Nephron (organoid): ENCODE measurements at regions not wholly inside any gene's neighbourhood (a gene's known extent, or its start where the extent isn't known, plus 50 kb on each side); places are given as distances from the start of the nearest gene placed in this dataset.

Experiments
- H3K27ac Mint-ChIP-seq, 3 experiments: 2 replicates each; pipeline ENCODE4 v1.8.0; 2020; ENCODE audit warnings: mixed read lengths in 3 of 3, mild to moderate bottlenecking in 2 of 3, moderate library complexity in 1 of 3
- H3K27me3 Mint-ChIP-seq: 2 replicates; pipeline ENCODE4 v1.8.0; 2021; ENCODE audit warnings: low read depth, mild to moderate bottlenecking, moderate library complexity, mixed read lengths
- H3K36me3 Mint-ChIP-seq: 2 replicates; pipeline ENCODE4 v1.8.0; 2020; ENCODE audit warnings: low read depth, mixed read lengths
- H3K4me1 Mint-ChIP-seq: 2 replicates; pipeline ENCODE4 v1.8.0; 2020; ENCODE audit warnings: mixed read lengths
- H3K4me3 Mint-ChIP-seq, 3 experiments: 2 replicates each; pipeline ENCODE4 v1.8.0; 2020; ENCODE audit warnings: mild to moderate bottlenecking in 3 of 3, mixed read lengths in 3 of 3, moderate library complexity in 2 of 3
- H3K9me3 Mint-ChIP-seq: 2 replicates; pipeline ENCODE4 v1.8.0; 2020; ENCODE audit warnings: mixed read lengths
- TF ChIP-seq, protein P1 (sequence below), 3 experiments: fragments of 200-600 bp; sonication (generic); IDR thresholded peaks; one replicate each; pipeline ENCODE4 v1.5.0; 2021; ENCODE audit warnings: antibody characterized with exemption in 3 of 3; ENCODE audit not compliant: unreplicated experiment in 3 of 3

- Mint-ChIP-seq H3K36me3 (no peaks in the 10 kb centered on the region), H3K9me3 (no peaks in the 10 kb centered on the region), H3K4me1 (peaks cover 26% of the 10 kb centered on the region), H3K27ac (no peak overlapping the region), H3K4me3 (no peak overlapping the region), H3K27me3 (no peaks in the 10 kb centered on the region)
- TF ChIP-seq, protein P1, sequence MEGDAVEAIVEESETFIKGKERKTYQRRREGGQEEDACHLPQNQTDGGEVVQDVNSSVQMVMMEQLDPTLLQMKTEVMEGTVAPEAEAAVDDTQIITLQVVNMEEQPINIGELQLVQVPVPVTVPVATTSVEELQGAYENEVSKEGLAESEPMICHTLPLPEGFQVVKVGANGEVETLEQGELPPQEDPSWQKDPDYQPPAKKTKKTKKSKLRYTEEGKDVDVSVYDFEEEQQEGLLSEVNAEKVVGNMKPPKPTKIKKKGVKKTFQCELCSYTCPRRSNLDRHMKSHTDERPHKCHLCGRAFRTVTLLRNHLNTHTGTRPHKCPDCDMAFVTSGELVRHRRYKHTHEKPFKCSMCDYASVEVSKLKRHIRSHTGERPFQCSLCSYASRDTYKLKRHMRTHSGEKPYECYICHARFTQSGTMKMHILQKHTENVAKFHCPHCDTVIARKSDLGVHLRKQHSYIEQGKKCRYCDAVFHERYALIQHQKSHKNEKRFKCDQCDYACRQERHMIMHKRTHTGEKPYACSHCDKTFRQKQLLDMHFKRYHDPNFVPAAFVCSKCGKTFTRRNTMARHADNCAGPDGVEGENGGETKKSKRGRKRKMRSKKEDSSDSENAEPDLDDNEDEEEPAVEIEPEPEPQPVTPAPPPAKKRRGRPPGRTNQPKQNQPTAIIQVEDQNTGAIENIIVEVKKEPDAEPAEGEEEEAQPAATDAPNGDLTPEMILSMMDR (IDR thresholded peaks at IDR 0.05; ENCODE audit: unreplicated experiment in 3 of 3), result peak; percentile 36 to 62 (median 46)
These were observed 411.5 kb upstream of the ZMIZ1 start for GRCh38 chr10:78657163-78657861.

- Mint-ChIP-seq H3K27ac (no peak overlapping the region), H3K4me1 (peaks cover 26% of the 10 kb centered on the region), H3K9me3 (peaks cover under 1% of the 10 kb centered on the region), H3K27me3 (no peaks in the 10 kb centered on the region), H3K4me3 (no peak overlapping the region), H3K36me3 (no peaks in the 10 kb centered on the region)
- TF ChIP-seq, protein P1 (IDR thresholded peaks at IDR 0.05; ENCODE audit: unreplicated experiment in 3 of 3), result no peak
These were observed 411.0 kb upstream of the ZMIZ1 start for GRCh38 chr10:78657862-78658165.

- no peaks in the 10 kb centered on the region for H3K27me3 Mint-ChIP-seq
- peaks cover 4% of the 10 kb centered on the region for H3K9me3 Mint-ChIP-seq
- peak overlapping the region in 1 of 3 experiments; percentile 4 for H3K27ac Mint-ChIP-seq
- H3K4me1 Mint-ChIP-seq, result peaks cover 25% of the 10 kb centered on the region
- H3K4me3 Mint-ChIP-seq, result no peak overlapping the region
- TF ChIP-seq, protein P1 (IDR thresholded peaks at IDR 0.05; ENCODE audit: unreplicated experiment in 3 of 3), result no peak
- H3K36me3 Mint-ChIP-seq, result no peaks in the 10 kb centered on the region
These were observed 409.8 kb upstream of the ZMIZ1 start for GRCh38 chr10:78658645-78659597.

DNA sequence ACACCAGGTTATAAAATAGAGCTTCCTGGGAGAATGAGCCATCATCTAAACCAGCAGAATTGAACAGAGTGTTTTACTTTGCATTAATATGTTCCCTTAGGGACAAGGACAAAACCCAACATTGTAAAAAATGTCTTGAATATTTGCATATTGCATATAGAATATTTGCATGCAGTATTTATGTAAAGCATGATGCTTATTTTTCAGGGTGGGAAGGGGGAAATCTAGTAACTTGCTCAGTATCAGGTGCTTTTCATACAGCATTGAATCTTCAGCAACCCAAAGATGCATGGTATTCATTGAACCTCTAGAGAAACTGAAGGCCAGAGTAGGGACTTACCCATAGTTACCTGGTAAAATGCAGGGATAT lies 409.2 kb upstream of the ZMIZ1 start:
- Mint-ChIP-seq H3K4me1 (peaks cover 18% of the 10 kb centered on the region), H3K4me3 (no peak overlapping the region), H3K27ac (peak overlapping the region in 2 of 3 experiments; percentile 4 to 35), H3K9me3 (peaks cover 4% of the 10 kb centered on the region), H3K27me3 (no peaks in the 10 kb centered on the region), H3K36me3 (no peaks in the 10 kb centered on the region)
- TF ChIP-seq, protein P1 (IDR thresholded peaks at IDR 0.05; ENCODE audit: unreplicated experiment in 3 of 3), result no peak

DNA sequence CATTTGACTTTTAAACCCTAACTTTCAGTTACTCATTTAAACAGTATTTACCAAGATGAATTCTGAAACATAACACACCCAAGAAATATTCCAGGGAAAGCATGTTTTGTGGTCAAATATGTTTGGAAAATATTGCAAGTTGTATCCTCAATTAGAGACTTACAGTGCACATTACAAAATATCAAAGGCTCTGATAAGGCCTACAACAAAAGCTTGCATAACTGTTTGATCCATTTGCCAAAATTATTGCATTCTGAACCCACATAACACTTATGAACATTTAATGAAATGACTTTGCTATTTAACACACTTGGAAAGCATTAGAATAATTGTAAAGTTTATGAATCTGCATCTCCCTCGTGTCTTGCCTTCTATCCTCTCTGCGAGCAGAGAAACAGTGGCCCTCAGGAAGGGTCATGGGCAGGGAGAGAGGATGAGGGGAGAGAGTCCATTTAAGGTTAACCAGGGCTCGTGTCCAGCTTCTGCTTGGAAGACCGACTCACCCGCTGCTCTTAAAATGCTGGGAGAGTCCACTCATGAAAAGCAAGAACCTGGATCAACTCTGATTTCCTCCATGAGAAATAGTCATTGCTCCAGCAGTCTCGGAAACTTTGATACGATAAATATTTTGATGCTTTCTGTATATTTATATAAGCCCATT lies 408.2 kb upstream of the ZMIZ1 start:
- Mint-ChIP-seq H3K27me3 (no peaks in the 10 kb centered on the region), H3K9me3 (peaks cover 9% of the 10 kb centered on the region), H3K27ac (peak overlapping the region in 1 of 3 experiments; percentile 16), H3K36me3 (no peaks in the 10 kb centered on the region), H3K4me3 (no peak overlapping the region), H3K4me1 (peaks cover 19% of the 10 kb centered on the region)
- TF ChIP-seq, protein P1 (IDR thresholded peaks at IDR 0.05; ENCODE audit: unreplicated experiment in 3 of 3), result no peak
